GM18907 (cell line): ENCODE measurements at regions not wholly inside any gene's neighbourhood (a gene's known extent, or its start where the extent isn't known, plus 50 kb on each side); places are given as distances from the start of the nearest gene placed in this dataset.

Experiments
- ATAC-seq: cut with Tn5 transposase; IDR thresholded peaks from one replicate; pipeline ENCODE4 v1.9.1; 2021; ENCODE audit warnings: mild to moderate bottlenecking, moderate library complexity; ENCODE audit not compliant: unreplicated experiment

- no peak for ATAC-seq
These were observed 411.2 kb downstream of the FGF9 start for GRCh38 chr13:22082030-22082429.

DNA sequence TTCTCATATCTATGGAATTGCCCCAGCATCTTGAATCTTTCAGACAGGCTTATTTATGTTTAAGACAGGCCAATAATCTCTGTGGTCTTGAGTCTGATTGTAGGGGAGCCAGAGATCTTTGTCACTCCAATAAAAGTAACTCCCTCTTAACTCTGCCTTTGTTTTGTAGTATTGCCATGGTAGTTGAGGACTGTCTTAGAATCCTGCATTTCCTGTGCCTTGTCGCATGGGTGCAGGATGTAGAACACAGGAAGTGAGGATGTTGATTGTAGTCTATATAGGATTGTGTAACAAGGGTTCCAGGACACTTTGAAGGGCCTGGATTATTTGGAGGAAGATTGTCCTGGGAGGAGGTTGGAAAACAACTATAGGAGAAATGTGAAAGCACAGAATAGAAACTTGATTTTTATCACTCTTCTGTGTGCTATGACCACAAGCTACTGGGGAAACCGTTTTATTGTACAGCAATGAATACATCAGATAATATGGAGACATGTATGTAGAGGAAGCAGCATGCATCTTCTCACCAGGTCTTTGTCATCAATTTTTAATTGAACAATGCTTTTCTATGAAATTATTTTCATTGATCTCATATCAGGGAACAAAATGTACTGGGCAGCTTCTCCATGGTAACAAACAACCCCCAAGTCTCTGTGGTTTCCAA, 411.7 kb downstream of the FGF9 start:
- no peak for ATAC-seq

DNA sequence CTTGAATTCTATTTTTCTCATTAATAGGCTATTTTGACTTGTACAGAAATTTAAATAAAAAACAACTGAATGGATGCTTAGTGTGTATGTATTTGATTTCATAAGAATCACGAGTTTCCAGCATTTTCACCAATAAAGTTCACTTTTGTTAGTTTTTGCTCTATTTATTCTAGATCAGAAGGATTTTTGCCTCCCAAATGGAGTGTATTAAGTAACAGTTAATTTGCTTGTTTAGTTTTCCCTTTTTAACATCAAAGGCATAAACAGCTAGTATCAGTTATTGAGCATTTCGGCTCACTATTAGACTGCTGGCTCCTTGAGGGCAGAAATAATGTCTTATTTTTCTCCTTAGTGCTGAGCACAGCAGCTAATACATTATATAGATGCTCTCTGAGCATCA, 414.1 kb downstream of the FGF9 start:
- no peak for ATAC-seq

DNA sequence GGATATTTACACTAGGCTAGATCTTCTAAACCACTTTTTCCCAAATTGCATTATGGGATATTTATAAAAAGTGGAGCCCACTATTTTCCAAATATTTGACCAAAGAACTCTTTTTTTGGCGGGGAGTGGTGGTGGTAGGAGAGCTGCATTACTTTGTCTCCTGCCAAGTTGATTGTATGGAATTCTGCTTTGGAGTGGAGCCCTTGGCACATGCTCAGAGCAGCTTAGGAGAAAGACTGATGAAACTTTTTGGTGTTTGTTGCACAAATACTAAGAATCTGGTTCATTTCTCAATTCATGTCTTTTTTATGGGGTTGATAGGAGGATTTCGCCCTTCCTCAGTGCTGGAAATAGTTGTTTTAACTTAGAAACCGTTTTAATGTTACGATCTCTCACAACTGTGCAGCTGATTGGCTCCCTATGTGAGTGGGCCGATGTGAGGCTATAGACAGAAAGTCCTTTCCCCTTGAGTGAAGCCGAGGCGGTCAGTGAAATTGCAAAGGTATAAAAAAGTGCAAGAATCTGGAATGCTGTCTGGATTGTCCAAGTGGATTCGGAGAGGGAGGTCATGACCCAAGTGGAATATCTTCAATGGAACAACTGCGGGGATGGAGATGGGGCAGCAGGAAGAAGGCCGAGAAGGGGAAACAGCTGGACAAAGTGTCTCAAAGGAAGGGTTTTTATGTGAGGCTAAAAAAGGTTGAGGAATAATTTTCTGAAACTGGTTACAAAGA, 415.9 kb downstream of the FGF9 start:
- no peak for ATAC-seq

DNA sequence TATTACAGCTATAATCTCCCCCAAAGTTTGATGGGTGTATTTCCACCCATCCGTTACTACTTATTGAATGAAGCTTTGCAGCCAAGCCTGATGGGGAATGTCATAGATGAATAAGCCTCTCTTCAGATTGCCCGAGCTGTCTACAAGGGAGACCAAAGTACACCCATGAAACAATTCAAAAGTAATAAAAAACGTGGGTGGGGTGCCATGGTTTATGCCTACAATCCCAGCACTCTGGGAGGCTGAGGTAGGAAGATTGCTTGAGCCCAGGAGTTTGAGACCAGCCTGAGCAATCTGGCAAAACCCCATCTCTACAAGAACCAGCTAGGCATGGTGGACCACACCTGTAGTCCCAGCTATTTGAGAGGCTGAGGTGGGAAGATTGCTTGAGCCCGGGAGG, 419.2 kb downstream of the FGF9 start:
- ATAC-seq = no peak

- ATAC-seq = no peak
These were observed 420.5 kb downstream of the FGF9 start for GRCh38 chr13:22091222-22091970.

- ATAC-seq = no peak
These were observed 421.1 kb downstream of the FGF9 start for GRCh38 chr13:22091971-22092300.

GRCh38 chr13:22092791-22093560, 422.1 kb downstream of the FGF9 start:
- ATAC-seq = no peak

GRCh38 chr13:22095794-22096193, 424.9 kb downstream of the FGF9 start:
- no peak for ATAC-seq

DNA sequence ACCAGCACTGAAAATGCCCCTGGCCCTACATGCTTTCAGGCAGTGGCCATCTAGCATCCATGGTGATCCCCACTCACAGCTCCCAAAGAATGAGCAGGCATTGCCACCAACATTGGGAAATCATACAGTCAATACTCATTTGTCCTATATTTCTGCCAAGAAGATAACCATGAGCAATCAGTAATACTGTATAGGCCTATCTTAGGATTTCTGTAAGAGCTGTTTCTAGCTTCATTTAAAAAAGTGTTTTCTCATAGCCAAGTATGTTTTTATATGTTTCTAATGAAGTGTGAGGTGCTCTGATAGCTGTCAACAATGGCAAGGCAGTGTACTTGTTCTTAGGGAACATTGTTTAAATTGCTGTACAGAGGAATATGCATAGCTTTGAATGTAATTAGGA, 428.7 kb downstream of the FGF9 start:
- no peak for ATAC-seq

DNA sequence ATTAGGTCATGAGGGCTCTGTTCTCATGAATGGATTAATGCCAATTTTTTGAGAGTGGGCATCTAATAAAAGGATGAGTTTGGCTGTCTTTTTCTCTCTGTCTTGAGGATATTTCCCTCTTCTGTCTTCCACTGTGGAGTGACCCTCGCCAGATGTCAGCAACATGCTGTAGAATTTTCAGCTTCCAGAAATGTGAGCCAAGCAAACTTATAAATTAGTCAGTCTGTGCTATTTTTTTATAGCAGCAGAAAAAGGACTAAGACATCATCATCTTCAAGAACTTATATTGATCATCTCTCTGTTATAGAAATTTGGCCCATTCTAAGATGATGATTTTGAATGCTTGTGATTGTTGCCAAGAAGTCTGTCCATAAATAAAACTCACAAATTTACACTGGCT, 431.4 kb downstream of the FGF9 start:
- ATAC-seq = no peak

GRCh38 chr13:22103046-22104027, 432.5 kb downstream of the FGF9 start:
- ATAC-seq = no peak

DNA sequence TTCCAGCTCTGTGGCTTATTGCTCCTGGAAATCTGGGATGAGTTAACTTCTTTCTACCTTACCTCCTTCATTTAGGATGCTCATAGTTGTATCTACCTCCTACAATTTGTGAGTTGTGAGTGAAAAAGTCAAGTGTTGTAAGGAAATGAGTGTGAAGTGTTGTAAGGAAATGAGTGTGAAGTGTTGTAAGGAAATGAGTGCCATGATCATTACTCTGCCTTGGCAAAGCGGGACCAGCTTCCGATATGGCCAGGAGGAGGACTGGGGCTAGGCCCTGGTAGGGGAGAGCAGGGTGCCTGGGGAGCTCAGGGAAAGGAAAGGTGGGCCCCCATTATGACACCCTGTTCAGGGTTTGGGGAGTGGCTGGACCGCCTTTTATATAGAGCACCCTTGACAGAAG, 435.2 kb downstream of the FGF9 start:
- no peak for ATAC-seq

- ATAC-seq = no peak
These were observed 436.7 kb downstream of the FGF9 start for GRCh38 chr13:22107549-22107948.

GRCh38 chr13:22108283-22108942, 437.5 kb downstream of the FGF9 start:
- ATAC-seq = no peak

- ATAC-seq = no peak
These were observed 438.1 kb downstream of the FGF9 start for GRCh38 chr13:22108979-22109378.

- ATAC-seq = no peak
These were observed 439.5 kb downstream of the FGF9 start for GRCh38 chr13:22110368-22110767.

DNA sequence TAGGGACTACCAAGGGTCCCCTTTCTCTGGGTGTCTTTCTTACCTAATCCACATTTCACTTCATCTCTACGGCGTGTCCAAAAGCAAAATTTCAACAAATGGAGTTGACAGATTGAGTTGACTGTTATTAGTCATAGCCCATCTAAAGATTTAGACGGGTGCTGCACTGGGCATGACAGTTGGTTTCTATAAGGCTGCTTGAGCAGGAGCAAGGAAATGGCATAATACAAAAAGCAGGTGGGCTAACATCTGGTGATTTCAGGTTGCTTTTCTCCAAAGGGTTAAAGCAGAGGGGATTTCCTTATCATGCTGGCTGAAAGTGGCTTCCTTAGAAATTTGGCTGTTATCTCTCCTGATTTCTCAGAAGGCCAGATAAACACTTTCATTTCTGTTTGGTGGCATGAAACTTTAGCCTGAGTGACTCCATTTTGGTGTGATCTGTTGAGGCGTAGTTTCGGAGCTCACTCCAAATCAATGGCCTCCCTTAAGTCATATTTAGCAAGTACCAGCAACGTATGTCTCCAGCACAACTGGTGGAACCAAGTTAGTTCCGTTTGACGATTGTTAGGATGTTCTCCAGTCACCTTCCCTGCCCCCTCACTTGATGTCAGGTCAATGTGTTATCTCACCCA, 440.4 kb downstream of the FGF9 start:
- no peak for ATAC-seq

DNA sequence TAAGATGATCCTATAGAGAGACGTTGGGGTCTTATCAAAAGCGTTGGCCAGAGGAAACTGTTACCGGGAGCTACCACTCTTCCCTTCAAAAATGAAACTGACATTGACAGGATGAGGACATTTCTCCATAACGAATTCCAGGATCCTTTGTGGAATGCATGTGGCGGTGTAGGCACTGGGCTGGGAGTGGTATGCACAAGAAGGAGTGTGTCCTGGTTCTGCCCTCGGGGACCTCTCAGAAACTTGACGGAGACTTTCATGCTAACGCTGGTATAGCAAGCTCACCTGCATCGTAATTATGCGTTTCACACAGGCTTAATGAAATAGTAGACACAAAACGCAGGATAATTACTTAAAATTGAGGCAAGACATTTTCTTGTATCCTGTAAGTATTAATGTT, 441.1 kb downstream of the FGF9 start:
- no peak for ATAC-seq
